ENCODE measurements at regions not wholly inside any gene's neighbourhood (a gene's known extent, or its start where the extent isn't known, plus 50 kb on each side); places are given as distances from the start of the nearest gene placed in this dataset.

GRCh38 chr4:125140966-125141495 lies 173.7 kb upstream of the FAT4 start:
- peak; percentile 6 for DNase-seq (ENCODE audit: low read depth)

DNA sequence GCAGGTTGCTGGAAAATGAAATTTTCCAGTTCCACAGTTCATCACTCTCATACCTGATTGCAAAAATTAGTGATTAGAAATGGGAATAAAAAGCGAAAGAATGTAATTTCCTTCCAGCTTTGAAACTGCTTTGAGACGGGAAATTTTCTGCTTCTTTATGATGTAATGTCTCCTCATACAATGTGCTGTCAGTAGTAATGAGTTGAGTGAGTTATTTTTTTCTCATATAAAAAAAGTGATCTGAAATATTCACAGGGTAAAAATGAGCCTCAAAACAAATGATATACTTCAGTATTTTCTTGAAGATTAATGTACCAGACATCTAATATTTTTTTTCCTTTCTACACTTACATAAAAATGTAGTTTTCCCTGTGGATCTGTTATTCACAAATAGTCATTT lies 179.1 kb upstream of the FAT4 start:
- no peak for DNase-seq (ENCODE audit: low read depth)

DNA sequence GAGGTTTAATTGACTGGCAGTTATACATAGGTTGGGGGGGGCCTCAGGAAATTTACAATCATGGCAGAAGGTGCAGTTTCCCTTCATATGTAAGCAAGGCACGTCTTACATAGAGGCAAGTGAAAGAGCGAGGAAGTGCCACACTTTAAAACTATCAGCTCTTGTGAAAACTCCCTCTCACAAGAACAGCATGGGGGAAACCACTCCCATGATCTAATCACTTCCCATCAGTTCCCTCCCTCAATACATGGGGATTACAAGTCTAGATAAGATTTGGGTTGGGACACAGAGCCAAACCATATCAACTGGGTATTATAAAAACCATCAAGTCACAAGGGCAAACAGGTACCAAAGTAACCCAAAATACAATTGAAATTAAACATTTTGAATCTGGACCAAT lies 182.0 kb upstream of the FAT4 start:
- no peak for DNase-seq (ENCODE audit: low read depth)

DNA sequence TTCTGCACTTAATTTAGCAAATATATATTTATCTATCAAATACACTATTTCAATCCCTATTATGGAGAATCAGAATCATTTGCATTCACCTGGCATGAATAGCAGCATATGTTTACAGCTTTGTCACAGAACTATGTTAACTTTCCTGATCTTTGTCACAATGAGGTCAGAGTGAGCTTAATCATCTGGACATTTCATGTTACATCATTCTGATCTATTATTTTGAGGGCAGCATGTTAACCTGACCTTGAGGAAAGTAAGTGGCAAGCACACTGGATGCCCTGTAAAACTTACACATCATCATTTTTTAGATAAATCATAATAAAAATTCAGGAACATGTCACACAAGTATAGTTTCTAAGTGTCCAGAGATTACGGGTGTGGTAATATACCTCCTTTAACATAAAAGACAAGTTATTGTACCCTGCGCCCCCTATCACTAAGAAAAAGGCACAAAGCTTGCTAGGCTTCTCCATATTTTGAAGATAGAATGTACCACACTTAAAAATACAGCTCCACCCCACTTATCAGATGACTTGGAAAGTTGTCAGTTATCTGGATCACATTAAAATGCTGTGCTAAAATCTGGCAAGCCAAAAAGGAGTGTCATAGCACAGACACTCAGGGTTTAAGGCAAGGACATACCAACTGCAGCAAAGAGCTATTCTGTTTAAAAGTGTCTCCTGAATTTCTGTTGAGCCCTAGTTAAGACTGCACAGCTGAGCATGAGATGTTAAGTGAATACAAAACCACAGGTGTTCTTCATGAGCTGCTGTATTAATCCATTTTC lies 182.7 kb upstream of the FAT4 start:
- DNase-seq (ENCODE audit: low read depth) = peak; percentile 40

GRCh38 chr4:125125276-125125675 lies 189.5 kb upstream of the FAT4 start:
- DNase-seq (ENCODE audit: low read depth) = no peak

DNA sequence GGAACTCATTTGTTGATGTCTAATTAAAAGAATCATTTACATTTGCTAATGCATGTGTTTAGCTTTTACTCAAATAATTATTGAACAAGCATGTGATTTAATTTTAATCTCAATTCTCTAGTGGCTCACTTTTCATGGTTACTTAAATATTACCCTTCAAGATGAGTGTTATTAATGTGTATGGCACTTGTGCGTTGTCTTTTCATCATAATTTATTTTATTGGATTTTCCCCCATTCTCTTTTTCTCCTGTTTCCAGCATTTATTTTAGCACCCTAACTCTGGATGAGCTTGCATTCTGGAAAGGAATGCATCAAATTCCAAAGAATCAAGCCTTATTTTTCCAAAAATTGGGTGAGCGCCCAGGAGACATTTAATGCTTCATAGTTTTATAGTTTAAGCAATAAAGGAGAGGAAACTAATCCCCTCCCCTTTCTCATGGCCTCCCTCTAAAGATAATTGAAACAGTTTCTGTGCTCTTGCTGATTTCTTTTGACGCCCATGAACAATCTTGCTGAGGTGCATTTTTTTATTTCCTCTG lies 191.1 kb upstream of the FAT4 start:
- peak; percentile 46 for DNase-seq (ENCODE audit: low read depth)

DNA sequence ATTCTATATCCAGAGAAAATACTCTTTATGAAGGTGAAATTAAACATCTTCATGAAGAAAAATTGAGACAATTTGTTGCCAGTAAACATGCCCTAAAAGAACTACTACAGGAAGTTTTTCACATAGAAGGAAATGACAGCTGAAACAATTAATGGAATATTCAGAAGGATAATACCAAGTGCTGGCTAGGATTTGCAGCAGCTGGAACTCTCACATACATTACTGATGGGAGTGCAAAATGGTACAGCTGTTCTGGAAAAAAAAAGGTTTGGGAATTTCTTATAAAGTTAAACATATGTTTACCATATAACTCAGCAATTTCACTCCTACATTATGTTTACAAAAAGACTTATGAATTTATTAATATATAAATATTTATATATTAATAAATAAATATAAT lies 193.2 kb upstream of the FAT4 start:
- DNase-seq (ENCODE audit: low read depth) = no peak

- DNase-seq (ENCODE audit: low read depth) = no peak
Observed at GRCh38 chr4:125116431-125116830, 198.3 kb upstream of the FAT4 start.

GRCh38 chr4:125115941-125116340 lies 198.8 kb upstream of the FAT4 start:
- DNase-seq (ENCODE audit: low read depth) = no peak

DNA sequence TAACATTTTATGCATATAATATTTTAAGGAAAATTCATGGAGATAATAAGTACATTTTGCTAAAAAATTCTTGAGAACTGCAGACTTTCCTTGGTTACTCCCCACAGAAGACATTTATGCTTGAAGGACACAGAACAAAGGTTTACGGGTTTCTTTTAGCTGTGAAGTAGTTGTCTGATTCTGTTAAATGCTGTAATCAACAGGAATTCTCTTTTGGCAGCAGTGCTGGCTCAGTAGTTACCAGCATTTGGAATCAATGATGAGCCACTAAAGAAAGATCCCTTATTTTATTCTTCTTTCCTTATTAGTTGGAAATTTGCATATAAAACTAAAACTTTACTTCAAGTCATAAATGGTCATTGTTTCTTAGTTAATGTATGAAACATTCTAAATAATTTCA lies 199.3 kb upstream of the FAT4 start:
- DNase-seq (ENCODE audit: low read depth) = no peak

GRCh38 chr4:125112536-125112935 lies 202.2 kb upstream of the FAT4 start:
- no peak for DNase-seq (ENCODE audit: low read depth)

DNA sequence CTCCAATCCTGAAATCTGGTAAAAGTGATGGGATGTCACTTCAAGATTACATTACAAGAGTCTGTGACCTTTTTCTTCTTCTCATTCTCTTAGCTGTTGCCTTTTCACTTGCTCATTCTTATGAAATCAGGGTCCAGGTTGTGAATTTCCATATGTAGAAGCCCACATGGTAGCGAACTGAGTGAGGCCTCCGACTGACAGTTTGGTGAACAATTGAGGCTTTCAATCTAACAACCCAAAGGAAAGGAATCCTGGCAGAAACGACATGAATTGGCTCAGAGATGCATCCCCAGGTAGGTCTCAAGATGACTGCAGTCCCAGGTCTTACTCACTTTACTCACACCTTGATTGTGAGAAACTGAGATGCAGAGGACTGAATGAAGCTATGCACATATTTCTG lies 203.4 kb upstream of the FAT4 start:
- no peak for DNase-seq (ENCODE audit: low read depth)

- DNase-seq (ENCODE audit: low read depth) = peak; percentile 48
Observed at GRCh38 chr4:125105561-125105960, 209.2 kb upstream of the FAT4 start.

GRCh38 chr4:125104616-125105015 lies 210.1 kb upstream of the FAT4 start:
- no peak for DNase-seq (ENCODE audit: low read depth)

DNA sequence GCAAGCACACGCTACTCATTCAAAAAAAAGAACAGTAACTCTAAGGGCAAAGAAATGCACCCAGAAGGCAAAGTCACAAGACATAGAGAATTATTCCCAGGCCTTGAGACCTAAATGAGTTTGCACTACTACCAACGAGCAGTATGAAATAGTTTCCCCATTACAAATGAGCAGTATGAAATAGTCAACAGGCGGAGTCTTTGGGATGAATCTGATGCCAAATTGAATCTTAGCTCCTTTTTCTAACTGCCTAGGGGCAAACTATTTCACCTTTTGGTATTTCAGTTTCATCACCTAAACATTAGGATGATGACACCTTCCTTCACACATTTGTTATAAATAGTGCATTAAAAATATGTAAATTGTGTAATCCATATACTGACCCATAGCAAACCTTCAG lies 213.0 kb upstream of the FAT4 start:
- DNase-seq (ENCODE audit: low read depth) = peak; percentile 13

DNA sequence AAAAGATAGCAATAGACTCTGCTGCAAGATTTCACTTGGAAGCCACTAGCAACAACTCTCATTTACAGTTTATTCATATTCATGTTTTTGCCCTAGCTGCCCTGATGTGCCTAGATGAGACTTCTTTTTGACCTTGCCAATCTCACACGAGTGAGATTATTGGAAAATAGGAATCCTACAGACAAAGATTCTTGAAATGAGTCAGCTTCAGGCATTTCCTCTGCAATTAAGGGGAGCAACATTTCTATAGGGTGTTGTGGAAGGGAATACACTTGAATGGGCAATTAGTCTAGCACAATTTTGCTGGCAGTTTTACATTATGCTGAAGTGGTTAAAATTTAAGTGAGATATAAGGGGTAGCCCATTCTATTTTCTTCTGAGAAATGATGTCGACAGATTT lies 217.0 kb upstream of the FAT4 start:
- DNase-seq (ENCODE audit: low read depth) = no peak

DNA sequence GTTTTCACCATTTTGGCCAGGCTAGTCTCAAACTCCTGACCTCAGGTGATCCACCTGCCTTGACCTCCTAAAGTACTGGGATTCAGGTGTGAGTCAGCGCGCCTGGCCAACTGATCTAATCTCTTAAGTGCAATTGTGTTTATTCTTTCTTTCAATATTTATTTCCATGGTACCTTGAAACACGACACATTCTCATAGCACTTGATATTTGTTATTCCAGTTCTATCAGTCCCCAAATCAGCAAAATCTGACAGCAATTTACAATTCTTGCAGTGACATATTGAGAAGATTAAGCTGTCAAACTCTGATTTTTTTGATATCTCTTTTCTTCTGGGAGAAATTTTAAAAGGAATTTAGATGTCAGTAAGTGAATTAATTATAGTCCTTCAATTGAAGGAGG lies 218.1 kb upstream of the FAT4 start:
- no peak for DNase-seq (ENCODE audit: low read depth)

- DNase-seq (ENCODE audit: low read depth) = no peak
Observed at GRCh38 chr4:125091541-125091940, 223.2 kb upstream of the FAT4 start.

- peak; percentile 16 for DNase-seq (ENCODE audit: low read depth)
Observed at GRCh38 chr4:125091101-125091500, 223.7 kb upstream of the FAT4 start.

- DNase-seq (ENCODE audit: low read depth) = no peak
Observed at GRCh38 chr4:125084608-125085007, 230.1 kb upstream of the FAT4 start.

- DNase-seq (ENCODE audit: low read depth) = no peak
Observed at GRCh38 chr4:125082729-125083417, 231.9 kb upstream of the FAT4 start.

GRCh38 chr4:125072269-125072668 lies 242.5 kb upstream of the FAT4 start:
- no peak for DNase-seq (ENCODE audit: low read depth)

GRCh38 chr4:125070861-125071260 lies 243.9 kb upstream of the FAT4 start:
- DNase-seq (ENCODE audit: low read depth) = no peak

All from GM04504 (cell line).